Caco-2 (cell line): ENCODE measurements at regions not wholly inside any gene's neighbourhood (a gene's known extent, or its start where the extent isn't known, plus 50 kb on each side); places are given as distances from the start of the nearest gene placed in this dataset.

Source experiments
- BruUV-seq: library from RNA; stranded (reverse); fragments of 400-500 nt; replicated peaks from 2 replicates; lab custom pipeline; 2021; lab: Mats Ljungman, UMichigan
- CTCF ChIA-PET: fragments of 300-600 bp; sonication (Branson Sonifier 250); formaldehyde crosslinking; loops from one replicate; lab custom pipeline; 2022; ENCODE audit warnings: antibody characterized with exemption; lab: Charles Lee
- POLR2A ChIA-PET: fragments of 300-600 bp; sonication (Branson Sonifier 250); formaldehyde crosslinking; loops from one replicate; lab custom pipeline; 2022; ENCODE audit warnings: antibody characterized with exemption; lab: Charles Lee
- DNase-seq, 2 experiments: peaks; one replicate each; pipeline versions ENCODE4 v3.0.0 to v3.0.0-alpha.2; 2020 to 2022
- H3K27me3 ChIP-seq: replicated peaks from 2 replicates; pipeline ENCODE4 v1.6.0; 2011; ENCODE audit warnings: low read length; ENCODE audit not compliant: control insufficient read depth, insufficient read depth
- H3K36me3 ChIP-seq: 2 replicates; pipeline ENCODE4 v1.5.1; 2011; ENCODE audit warnings: low read length; ENCODE audit not compliant: control insufficient read depth, insufficient read depth
- H3K4me1 ChIP-seq: fragments of 250-450 bp; sonication (Bioruptor Pico); 2 replicates; pipeline ENCODE4 v1.5.1; 2020; ENCODE audit warnings: mild to moderate bottlenecking
- H3K4me3 ChIP-seq: 2 replicates; pipeline ENCODE4 v1.5.1; 2011; ENCODE audit warnings: low read depth, mild to moderate bottlenecking, control low read depth, low read length
- H3K9me3 ChIP-seq: fragments of 250-450 bp; sonication (Bioruptor Pico); 2 replicates; pipeline ENCODE4 v1.5.1; 2020; ENCODE audit warnings: mild to moderate bottlenecking, moderate library complexity
- H3K27ac Mint-ChIP-seq: one replicate; pipeline ENCODE4 v1.8.0; 2022; ENCODE audit warnings: mixed read lengths; ENCODE audit not compliant: unreplicated experiment
- H3K27me3 Mint-ChIP-seq: one replicate; pipeline ENCODE4 v1.8.0; 2022; ENCODE audit warnings: mixed read lengths; ENCODE audit not compliant: insufficient read depth, unreplicated experiment
- H3K36me3 Mint-ChIP-seq: one replicate; pipeline ENCODE4 v1.8.0; 2022; ENCODE audit warnings: mild to moderate bottlenecking, mixed read lengths; ENCODE audit not compliant: insufficient read depth, unreplicated experiment
- H3K4me1 Mint-ChIP-seq: one replicate; pipeline ENCODE4 v1.8.0; 2022; ENCODE audit warnings: low read depth, mixed read lengths; ENCODE audit not compliant: unreplicated experiment
- H3K4me3 Mint-ChIP-seq: one replicate; pipeline ENCODE4 v1.8.0; 2022; ENCODE audit warnings: mild to moderate bottlenecking, moderate library complexity, mixed read lengths; ENCODE audit not compliant: unreplicated experiment
- H3K9me3 Mint-ChIP-seq: one replicate; pipeline ENCODE4 v1.8.0; 2022; ENCODE audit warnings: mixed read lengths; ENCODE audit not compliant: unreplicated experiment
- intact Hi-C: fragments of 100-400 bp; cut with micrococcal nuclease; formaldehyde crosslinking; loops from one replicate; pipeline ENCODE4 v1.10.0; 2022; ENCODE audit not compliant: unreplicated experiment
- TF ChIP-seq, protein P1 (sequence below), 2 experiments: fragments of 200-600 bp in 1 of 2; IDR thresholded peaks; 1 replicate in 1 of 2; 2 replicates in 1 of 2; pipeline versions ENCODE4 v1.5.1 to v1.8.0; 2011 to 2022; ENCODE audit warnings: antibody characterized with exemption in 1 of 2, control low read depth in 1 of 2, inconsistent platforms in 1 of 2, low read depth in 1 of 2, low read length in 1 of 2, mild to moderate bottlenecking in 1 of 2, moderate library complexity in 1 of 2; ENCODE audit not compliant: insufficient read depth in 1 of 2, severe bottlenecking in 1 of 2, unreplicated experiment in 1 of 2

DNA sequence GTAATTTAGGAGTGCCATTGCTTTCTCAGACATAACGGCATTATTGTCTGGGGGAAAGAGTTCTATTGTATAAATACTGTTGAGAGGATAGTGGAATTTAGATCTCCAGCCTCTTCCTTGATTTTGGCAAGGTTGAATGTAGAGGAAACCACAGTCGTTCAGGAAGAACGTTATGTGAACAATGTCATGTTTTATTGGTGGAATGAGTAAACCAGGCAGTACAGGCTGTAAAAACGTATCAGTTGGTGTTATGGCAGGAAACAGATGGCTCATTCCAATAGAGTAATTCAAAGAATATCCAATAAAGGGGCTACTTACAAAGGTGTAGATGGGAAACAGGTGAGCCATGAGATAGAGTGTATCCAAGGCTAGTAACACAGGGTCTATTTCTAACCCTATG is 123.6 kb upstream of the SLC35B3 start:
- Histone ChIP-seq H3K4me1 (peaks cover 5% of the 10 kb centered on the region), H3K9me3 (no peaks in the 10 kb centered on the region), H3K36me3 (no peaks in the 10 kb centered on the region), H3K4me3 (no peak overlapping the region), H3K27me3 (no peaks in the 10 kb centered on the region)
- no peaks in the 10 kb centered on the region for H3K27me3 Mint-ChIP-seq
- ChIA-PET POLR2A (no interaction called here), CTCF (no interaction called here)
- peaks cover 17% of the 10 kb centered on the region for H3K4me1 Mint-ChIP-seq
- DNase-seq = no peak
- H3K4me3 Mint-ChIP-seq = no peak overlapping the region
- no peaks in the 10 kb centered on the region for H3K9me3 Mint-ChIP-seq
- H3K27ac Mint-ChIP-seq = no peak overlapping the region
- TF ChIP-seq, protein P1, sequence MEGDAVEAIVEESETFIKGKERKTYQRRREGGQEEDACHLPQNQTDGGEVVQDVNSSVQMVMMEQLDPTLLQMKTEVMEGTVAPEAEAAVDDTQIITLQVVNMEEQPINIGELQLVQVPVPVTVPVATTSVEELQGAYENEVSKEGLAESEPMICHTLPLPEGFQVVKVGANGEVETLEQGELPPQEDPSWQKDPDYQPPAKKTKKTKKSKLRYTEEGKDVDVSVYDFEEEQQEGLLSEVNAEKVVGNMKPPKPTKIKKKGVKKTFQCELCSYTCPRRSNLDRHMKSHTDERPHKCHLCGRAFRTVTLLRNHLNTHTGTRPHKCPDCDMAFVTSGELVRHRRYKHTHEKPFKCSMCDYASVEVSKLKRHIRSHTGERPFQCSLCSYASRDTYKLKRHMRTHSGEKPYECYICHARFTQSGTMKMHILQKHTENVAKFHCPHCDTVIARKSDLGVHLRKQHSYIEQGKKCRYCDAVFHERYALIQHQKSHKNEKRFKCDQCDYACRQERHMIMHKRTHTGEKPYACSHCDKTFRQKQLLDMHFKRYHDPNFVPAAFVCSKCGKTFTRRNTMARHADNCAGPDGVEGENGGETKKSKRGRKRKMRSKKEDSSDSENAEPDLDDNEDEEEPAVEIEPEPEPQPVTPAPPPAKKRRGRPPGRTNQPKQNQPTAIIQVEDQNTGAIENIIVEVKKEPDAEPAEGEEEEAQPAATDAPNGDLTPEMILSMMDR (IDR thresholded peaks at IDR 0.05; ENCODE audit: insufficient read depth in 1 of 2, low read depth in 1 of 2, low read length in 1 of 2, severe bottlenecking in 1 of 2, unreplicated experiment in 1 of 2) = no peak
- intact Hi-C loops = no loop called here
- no peaks in the 10 kb centered on the region for H3K36me3 Mint-ChIP-seq
- BruUV-seq = no TSS peak

DNA sequence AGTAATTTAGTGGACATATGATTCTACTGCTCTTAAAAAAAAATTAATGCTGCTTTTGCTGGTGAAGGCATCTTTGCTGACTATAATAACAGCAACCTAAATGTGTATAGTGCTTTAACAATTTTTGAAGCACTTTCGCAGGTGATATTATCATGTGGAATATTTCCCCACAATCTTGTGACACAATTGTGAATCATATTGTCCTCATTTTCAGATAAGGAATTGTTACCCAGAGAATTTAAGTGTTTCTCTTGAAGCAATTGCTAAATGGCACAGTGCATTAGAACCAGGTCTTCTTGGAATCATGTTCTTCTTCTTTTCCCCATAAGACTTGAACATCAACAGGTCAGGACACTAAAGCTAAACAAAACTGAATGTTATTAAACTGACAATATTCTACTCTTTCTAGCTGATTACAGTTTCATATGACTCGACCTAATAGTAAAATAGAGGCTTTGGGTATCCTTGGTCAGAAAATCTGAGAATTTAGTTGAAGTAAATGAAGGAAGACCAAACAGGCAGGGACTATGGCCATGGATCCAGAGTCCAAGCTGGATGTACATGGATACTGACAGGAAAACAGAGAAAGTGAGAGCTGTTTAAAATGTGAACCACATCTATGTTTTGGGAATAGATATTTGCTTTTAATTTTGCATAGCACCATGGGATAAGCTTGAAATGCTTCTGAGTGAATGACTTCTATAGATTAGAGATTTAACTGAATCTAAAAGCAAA is 121.8 kb upstream of the SLC35B3 start:
- ChIA-PET POLR2A (no interaction called here), CTCF (no interaction called here)
- Mint-ChIP-seq H3K4me3 (no peak overlapping the region), H3K27me3 (no peaks in the 10 kb centered on the region), H3K9me3 (no peaks in the 10 kb centered on the region), H3K27ac (no peak overlapping the region), H3K36me3 (no peaks in the 10 kb centered on the region), H3K4me1 (peaks cover 17% of the 10 kb centered on the region)
- no peak overlapping the region for H3K4me3 ChIP-seq
- BruUV-seq = no TSS peak
- TF ChIP-seq, protein P1 (IDR thresholded peaks at IDR 0.05; ENCODE audit: insufficient read depth in 1 of 2, low read depth in 1 of 2, low read length in 1 of 2, severe bottlenecking in 1 of 2, unreplicated experiment in 1 of 2) = no peak
- no peaks in the 10 kb centered on the region for H3K27me3 ChIP-seq
- no peaks in the 10 kb centered on the region for H3K9me3 ChIP-seq
- no peaks in the 10 kb centered on the region for H3K36me3 ChIP-seq
- intact Hi-C loops = no loop called here
- peaks cover 5% of the 10 kb centered on the region for H3K4me1 ChIP-seq
- DNase-seq = no peak

DNA sequence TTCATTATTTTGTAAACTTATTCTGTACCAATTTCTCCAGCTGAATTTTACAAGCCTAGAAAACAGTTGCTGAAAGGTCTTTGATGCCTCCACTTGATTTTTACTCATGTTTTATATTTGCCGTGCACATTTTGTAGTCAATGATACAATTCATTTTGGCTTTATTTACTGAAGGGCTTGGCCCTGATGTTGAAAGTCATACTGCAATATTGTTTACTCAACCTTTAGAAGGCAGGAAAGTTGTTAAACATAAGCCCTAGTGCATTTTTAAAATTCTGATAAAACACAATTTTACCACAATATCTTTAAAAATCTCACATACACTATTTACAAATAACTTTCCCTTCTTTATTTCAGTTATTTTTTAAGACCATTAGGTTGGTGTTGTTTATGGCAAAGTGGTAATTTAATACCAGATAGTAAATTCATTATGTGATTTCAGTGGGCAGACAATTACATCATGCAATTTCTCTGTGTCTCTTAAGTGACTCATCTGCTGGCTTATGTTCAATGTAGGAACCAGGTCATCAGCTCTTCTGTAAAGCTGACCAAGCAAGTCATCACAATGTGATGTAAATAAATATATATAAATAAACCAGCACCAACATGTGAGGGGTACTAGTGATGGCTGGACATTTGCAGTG is 121.1 kb upstream of the SLC35B3 start:
- H3K4me1 Mint-ChIP-seq = peaks cover 17% of the 10 kb centered on the region
- intact Hi-C loops = no loop called here
- H3K9me3 ChIP-seq = no peaks in the 10 kb centered on the region
- peaks cover 5% of the 10 kb centered on the region for H3K4me1 ChIP-seq
- ChIA-PET POLR2A (no interaction called here), CTCF (interaction anchor here (0.6 kb wide), 1 partner anchor 454 kb away, joined by 5 read pairs; the partner anchor contains the start of gene EEF1E1)
- H3K36me3 Mint-ChIP-seq = no peaks in the 10 kb centered on the region
- no peak overlapping the region for H3K27ac Mint-ChIP-seq
- BruUV-seq = no TSS peak
- H3K27me3 Mint-ChIP-seq = no peaks in the 10 kb centered on the region
- H3K27me3 ChIP-seq = no peaks in the 10 kb centered on the region
- no peak overlapping the region for H3K4me3 Mint-ChIP-seq
- H3K36me3 ChIP-seq = no peaks in the 10 kb centered on the region
- no peak for DNase-seq
- TF ChIP-seq, protein P1 (IDR thresholded peaks at IDR 0.05; ENCODE audit: insufficient read depth in 1 of 2, low read depth in 1 of 2, low read length in 1 of 2, severe bottlenecking in 1 of 2, unreplicated experiment in 1 of 2) = no peak
- no peaks in the 10 kb centered on the region for H3K9me3 Mint-ChIP-seq
- H3K4me3 ChIP-seq = no peak overlapping the region
